ENCODE measurements at regions not wholly inside any gene's neighbourhood (a gene's known extent, or its start where the extent isn't known, plus 50 kb on each side); places are given as distances from the start of the nearest gene placed in this dataset.
A peak's percentile ranks its signal among the peaks of the same experiment; 100 is the strongest.

DNA sequence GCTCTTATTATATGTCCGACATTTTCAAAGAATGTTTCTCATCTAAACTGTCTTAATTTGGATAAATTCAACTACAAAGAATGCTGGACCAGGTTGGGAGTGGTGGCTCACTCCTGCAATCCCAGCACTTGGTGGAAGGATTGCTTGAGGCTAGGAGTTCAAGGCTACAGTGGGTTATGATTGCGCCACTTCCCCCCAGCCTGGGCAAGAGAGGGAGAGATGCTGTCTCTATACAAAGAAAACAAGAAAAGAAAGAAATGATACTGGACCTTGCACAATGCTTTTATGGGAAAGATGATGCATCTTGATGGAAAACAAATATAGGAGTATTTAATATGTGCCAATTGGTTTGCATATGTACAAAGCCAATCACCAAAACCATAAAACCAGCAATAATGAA lies 296.7 kb downstream of the LPIN1 start:
- DNase-seq (ENCODE audit: low read depth): no peak
- TF ChIP-seq CTCF (conservative IDR thresholded peaks at IDR 0.05; ENCODE audit: low read depth, low read length): no peak
- no peak overlapping the region for H3K4me3 ChIP-seq (ENCODE audit: low read length)

GRCh38 chr2:12044857-12045256 lies 298.4 kb downstream of the LPIN1 start:
- H3K4me3 ChIP-seq (ENCODE audit: low read length): no peak overlapping the region
- DNase-seq (ENCODE audit: low read depth): no peak
- TF ChIP-seq CTCF (conservative IDR thresholded peaks at IDR 0.05; ENCODE audit: low read depth, low read length): no peak

- H3K4me3 ChIP-seq (ENCODE audit: low read length): no peak overlapping the region
- DNase-seq (ENCODE audit: low read depth): no peak
- no peak for TF ChIP-seq CTCF (conservative IDR thresholded peaks at IDR 0.05; ENCODE audit: low read depth, low read length)
Measured at GRCh38 chr2:12045864-12046291, 299.4 kb downstream of the LPIN1 start.

DNA sequence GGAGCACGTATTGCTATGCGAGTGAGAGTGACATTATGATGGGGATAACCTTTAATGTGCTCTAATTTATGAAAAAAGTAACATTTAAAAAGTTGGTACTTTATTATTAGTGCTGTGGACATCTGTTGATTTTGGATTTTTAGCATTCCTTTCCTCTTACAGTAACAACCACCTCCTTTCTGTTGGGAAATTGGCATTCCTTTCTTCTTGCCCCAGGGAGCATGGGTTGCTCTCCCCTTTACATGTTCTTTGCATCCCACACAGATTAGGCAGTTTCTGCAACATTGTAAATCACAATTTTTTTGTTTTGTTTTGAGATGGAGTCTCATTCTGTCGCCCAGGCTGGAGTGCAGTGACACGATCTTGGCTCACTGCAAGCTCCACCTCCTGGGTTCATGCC lies 300.2 kb downstream of the LPIN1 start:
- peak; percentile 55 for DNase-seq (ENCODE audit: low read depth)
- H3K4me3 ChIP-seq (ENCODE audit: low read length): no peak overlapping the region
- no peak for TF ChIP-seq CTCF (conservative IDR thresholded peaks at IDR 0.05; ENCODE audit: low read depth, low read length)

DNA sequence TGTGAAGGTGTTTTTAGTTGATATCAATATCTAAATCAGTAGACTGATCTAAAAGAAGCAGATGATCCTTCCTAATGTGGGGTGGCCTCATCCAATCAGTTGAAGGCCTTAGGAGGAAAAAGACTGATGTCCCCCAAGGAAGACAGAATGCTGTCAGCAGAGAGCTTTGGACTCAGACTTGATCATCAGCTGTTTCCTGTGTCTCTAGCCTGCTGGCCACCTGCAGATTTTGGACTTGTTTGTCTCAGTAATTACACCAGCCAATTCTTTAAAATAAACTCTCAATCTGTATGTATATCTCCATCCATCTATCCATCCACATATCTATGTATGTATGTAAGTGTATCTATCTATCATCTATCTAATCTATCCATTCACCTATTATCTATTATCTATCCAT lies 301.3 kb downstream of the LPIN1 start:
- no peak for DNase-seq (ENCODE audit: low read depth)
- no peak for TF ChIP-seq CTCF (conservative IDR thresholded peaks at IDR 0.05; ENCODE audit: low read depth, low read length)
- no peak overlapping the region for H3K4me3 ChIP-seq (ENCODE audit: low read length)

- peak; percentile 46 for TF ChIP-seq CTCF (conservative IDR thresholded peaks at IDR 0.05; ENCODE audit: low read depth, low read length)
- no peak overlapping the region for H3K4me3 ChIP-seq (ENCODE audit: low read length)
- DNase-seq (ENCODE audit: low read depth): no peak
Measured at GRCh38 chr2:12048550-12048949, 302.1 kb downstream of the LPIN1 start.

- H3K4me3 ChIP-seq (ENCODE audit: low read length): no peak overlapping the region
- no peak for TF ChIP-seq CTCF (conservative IDR thresholded peaks at IDR 0.05; ENCODE audit: low read depth, low read length)
- DNase-seq (ENCODE audit: low read depth): no peak
Measured at GRCh38 chr2:12050396-12050795, 304.0 kb downstream of the LPIN1 start.
